NK-92 (cell line): ENCODE measurements at regions not wholly inside any gene's neighbourhood (a gene's known extent, or its start where the extent isn't known, plus 50 kb on each side); places are given as distances from the start of the nearest gene placed in this dataset.

Experiments used
- DNase-seq: peaks from one replicate; lab custom pipeline; 2025; ENCODE audit not compliant: unreplicated experiment; lab: John Stamatoyannopoulos, UW

DNA sequence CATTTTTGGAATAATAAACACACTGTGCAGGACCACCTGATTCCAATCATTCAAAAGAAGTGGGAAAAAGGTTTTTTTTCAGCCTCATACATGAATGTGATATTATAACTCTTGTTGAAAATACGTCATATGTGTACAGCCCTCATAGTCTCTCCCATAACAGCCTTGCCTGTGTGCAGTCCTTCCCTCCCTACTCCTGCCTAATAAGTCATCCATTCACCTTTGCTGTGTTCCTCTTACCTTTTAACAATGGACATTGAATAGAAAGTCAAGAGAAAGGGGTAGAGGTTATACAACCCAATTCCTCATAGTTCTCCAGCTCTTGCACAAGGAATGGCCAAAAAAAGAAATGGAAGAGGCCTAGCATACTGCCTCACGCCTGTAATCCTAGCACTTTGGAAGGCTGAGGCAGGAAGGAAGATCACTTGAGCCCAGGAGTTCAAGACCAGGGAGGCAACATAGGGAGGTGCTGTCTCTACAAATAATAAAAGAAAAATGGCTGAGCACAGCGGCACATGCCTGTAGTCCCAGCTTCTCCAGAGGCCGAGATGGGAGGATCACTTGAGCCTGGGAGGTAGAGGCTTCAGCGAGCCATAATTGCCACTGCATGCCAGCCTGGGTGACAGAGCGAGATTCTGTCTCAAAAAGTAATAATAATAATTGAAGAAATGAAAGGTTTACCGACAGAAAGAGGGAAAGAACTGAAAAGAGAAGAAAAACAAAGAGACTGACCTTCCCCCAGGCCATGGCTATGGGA, 356.1 kb upstream of the KIF2A start:
- no peak for DNase-seq

DNA sequence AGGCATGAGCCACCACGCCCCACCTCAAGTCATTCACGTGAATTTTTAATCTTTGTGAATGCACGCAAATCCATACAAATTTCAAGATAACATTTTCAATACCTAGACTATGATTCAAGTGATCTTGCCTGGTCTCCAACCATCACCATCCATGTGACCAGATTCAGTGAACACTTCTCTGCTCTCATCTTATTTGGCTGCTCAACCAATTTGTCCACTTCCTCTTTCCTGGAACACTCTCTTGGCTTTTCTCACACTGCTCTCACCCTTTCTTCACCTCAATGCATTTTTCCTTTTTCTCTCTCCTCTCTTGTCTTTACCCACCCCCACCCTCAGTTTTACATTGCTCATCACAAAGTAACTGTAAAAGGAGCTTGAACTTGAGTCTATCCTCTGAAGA, 354.7 kb upstream of the KIF2A start:
- no peak for DNase-seq

DNA sequence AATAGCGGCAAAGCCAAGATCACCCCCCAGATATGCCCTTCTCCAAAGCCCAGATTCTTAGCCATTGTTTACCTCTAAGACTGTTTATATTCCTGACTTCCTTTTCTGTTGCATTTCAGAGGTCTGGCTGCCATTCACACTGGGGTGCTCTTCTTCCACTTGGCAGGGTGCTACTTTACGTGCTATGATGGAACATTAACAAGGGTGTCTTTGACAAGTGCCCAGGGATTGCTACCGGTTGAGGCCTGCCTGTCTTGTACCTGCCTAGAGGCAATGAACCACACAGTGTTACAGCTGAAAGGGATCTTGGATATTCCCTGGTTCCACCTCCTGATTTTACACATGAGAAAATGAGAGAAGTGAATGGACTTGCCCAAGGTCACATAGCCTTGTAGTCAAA, 352.1 kb upstream of the KIF2A start:
- DNase-seq: no peak

DNA sequence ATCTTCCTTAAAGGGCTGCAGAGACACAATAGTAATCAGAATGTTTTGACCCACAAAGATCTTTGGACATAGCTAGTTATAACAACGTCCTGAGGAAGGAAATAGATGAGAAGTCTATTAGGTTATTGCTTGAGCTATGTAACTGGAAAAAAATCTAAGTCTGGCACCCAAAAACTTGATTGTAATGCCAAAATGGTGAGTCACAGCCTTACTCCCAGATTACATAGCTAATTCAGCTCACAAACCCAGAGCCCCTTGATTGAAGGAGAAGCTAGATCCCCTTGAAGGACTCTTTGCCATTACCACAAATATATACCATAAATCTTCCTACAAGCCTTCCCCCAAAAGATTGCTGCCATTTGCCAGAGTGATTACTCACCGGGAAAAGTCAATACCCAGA, 341.8 kb upstream of the KIF2A start:
- no peak for DNase-seq

DNA sequence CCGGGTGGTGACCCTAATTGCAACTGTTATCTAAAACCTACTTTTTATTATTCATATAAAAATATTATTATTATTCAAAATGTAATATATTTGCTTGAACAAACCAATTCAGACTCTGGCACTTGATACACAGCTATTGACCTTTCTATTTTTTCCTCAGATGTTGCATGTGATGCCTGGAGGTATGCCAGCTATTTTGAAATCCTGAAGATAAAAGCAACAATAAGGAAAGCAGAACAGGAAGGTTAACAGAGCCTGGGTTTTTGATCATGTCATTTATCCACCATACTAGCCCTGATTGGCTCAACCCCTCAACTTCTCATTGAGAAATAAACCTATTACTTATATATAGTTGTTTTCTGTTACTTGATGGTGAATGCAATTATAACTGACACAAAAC, 340.9 kb upstream of the KIF2A start:
- no peak for DNase-seq

DNA sequence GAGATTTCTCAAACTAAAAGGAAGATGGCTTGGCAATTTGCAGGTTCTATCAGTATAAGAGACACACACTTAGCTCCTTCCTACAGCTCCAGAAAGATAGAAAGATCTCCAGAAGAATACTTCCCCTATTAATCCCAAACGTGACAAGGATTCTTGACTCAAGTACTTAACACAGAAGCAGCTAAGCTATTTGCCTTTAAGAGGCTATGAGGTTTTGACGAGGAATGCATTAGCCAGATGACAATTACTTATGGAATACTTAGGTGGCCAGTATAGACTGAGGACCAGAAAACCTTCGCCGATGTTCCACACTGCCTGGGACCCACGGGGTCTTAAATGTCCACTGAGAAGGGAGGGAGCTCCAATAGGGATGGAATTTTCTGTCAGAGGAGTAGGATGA, 340.5 kb upstream of the KIF2A start:
- no peak for DNase-seq

DNA sequence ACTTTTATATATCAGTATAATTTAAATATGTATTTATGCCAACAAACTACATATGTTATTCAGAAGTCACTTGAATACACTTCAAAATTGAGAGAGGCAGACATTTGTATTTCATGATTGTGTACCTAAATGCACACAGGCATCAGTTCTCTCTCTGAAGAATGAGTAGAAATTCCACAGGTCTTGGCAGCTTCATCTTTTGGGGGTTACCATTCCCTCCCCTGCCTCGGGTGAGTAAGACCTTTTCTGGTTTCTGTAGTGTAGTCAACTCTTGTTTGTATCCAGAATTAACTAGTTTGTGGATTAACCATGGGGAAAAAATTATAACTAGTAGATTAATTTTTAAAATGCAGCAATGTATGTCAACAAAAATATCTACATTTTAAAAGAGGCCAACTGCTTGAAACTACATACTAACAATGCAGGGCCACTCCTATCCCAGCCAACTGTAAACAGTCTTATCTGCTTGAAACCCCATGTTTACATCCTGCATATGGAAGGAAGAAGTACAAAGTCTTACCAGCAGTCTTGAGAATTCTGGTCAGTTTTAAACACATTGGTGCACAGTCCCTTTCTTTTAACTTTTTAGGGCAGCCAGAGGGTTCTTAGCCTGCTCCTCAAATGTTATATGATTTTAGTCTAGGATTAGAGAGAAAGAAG, 339.6 kb upstream of the KIF2A start:
- DNase-seq: no peak

DNA sequence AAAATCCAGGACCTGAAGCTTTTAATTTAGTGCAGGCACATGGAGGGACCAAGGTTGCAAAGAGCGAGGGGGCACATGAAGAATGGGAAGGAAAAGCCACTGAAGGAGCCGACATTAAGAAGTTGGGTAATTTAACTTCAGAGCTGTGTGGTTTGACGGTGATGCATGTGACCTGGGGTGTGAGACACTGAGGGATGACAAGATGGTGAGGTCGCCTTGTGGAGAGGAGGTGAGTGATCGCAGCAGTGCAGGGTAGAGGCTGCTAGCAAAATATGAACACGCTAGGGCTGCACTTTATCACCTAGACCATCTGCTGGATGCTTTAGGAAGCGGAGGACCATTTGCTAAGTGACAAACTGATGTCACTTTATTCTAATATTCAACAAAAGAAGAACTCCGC, 339.0 kb upstream of the KIF2A start:
- no peak for DNase-seq

DNA sequence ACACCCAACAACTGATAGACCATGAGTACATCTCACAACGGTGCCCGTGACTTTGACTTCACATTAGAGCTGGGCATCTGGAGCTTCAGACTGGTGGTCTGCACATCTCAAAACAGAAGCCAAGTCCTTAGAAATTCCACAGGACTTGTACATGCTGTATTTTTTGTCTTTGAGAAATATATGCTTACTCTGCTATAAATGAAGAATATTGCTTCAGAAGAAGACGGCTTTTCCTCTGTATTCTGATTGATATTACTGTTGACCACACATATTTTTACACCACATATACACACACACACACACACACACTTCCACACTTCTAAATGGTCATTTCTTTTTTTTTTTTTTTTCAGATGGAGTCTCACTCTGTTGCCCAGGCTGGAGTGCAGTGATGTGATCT, 338.3 kb upstream of the KIF2A start:
- DNase-seq: no peak

DNA sequence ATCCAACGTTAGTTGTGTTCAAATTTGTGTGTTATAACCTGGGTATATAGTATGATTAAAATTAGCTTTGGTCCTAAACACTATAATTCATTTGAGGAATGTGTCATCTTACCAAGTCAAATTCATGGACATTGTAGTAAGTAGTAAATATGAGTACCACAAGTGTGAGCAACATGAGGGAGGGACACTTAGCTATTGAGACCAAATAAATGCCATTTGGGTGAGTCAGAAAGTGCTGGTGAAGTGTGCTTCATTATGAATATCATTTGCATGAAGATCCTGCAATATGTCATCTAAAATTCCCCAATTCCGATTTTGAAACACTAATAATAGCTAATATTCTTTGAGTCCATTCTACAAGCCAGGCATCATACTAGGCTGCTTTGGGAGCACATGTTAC, 336.7 kb upstream of the KIF2A start:
- no peak for DNase-seq

DNA sequence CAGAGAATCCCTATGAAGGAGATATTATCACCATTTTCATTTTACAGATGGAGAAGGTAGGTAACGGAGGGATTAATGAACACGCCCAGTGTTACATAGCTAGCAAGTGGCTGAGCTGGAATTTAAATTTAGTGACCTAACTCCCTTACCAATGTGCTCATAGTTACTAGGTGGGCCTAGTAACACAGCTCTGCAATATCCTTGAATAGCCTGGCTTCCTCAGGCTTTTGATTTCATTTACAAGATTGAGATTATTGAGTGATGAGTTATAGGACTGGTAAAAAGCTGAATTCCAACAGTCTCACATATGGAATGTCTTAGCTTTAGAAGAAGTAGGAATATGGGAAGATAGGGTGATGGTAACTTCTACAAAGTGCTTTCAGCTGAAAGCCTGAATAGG, 336.3 kb upstream of the KIF2A start:
- no peak for DNase-seq

DNA sequence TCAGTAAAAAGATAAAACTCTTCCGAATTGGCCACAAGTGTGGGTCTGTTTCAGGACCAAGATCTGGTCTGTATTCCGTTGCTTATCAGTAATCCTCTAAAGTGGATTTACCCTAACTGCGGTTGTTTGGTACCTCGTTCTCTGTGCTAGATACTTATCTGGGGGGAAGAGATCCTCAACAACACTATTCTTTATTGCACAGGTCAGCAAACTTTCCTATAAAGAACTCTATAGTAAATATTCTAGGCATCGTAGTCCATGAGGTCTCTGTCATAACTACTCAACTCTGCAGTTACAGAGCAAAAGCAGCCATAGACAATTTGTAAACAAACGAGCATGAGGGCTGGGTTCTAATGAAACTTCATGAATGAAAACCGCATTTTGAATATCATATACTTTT, 335.8 kb upstream of the KIF2A start:
- DNase-seq: no peak

DNA sequence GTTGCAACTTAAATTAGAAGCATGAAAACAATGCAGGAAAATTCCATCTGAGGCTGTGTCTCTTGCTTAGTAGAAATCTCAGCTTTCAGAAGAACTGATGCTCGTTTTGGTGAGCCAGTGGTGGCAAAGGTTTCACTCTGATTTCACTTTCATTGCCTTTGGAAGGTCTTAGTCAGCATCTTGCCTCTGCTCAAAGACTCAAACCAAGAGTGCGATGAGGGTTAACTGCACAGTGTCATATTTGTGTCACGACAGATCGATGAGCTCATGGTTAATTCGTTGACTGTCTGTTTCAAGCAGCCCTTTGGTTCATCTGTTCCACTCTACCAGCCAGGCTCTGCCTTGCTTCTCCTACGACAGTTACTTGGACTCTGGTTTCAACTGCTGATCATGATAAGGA, 331.3 kb upstream of the KIF2A start:
- DNase-seq: no peak

DNA sequence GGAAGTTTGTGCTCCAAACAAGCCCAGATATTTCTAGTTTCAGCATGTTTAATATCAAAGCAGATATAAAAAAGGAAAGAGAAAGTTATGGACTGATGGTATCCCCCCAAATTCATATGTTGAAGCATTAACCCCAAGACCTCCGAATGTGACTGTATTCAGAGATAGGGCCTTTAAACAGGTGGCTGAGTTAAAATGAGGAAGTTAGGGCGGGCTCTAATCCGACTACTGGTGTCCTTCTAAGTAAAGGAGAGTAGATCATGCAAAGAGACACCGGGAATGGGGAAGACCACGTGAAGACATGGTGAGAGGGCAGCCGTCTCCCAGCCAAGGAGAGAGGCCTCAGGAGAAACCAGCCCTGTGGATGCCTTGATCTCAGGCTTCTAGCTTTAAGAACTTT, 324.1 kb upstream of the KIF2A start:
- DNase-seq: no peak

DNA sequence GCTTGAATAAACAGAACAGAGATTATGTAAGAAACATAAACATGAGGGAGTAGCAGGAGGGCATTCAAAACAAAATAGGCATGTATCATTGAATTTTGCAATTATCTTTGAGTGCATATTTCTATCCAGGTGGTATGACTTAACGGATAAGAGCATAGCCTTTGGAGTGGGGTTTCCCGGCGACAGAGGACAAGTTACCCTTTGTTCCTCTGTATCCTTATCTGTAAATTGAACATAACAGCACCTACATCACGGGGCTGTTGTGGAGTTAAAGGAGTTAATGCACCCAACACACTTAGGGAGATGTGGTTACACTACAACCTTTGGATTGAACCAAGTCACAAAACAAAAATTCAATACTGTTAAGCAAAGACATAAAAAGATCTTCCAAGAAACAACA, 314.6 kb upstream of the KIF2A start:
- DNase-seq: no peak

DNA sequence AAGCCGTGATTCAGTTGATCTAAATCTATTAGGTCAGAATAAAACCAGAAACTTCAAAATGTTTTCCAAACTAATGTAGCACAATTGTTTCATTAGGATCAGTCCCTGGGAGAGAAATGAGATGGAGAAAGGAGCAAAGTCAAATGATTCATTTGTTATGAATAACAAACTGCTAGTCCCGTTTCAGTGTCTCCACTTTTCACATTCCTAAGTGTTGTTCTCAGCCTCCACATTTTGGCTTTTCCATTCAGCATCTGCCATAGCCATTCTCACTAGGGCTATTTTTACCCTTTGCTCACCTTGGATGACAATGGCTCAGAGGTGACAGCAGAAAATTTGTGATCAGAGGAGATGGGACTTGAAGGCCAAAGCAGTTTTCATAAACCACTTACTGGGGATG, 314.1 kb upstream of the KIF2A start:
- no peak for DNase-seq

DNA sequence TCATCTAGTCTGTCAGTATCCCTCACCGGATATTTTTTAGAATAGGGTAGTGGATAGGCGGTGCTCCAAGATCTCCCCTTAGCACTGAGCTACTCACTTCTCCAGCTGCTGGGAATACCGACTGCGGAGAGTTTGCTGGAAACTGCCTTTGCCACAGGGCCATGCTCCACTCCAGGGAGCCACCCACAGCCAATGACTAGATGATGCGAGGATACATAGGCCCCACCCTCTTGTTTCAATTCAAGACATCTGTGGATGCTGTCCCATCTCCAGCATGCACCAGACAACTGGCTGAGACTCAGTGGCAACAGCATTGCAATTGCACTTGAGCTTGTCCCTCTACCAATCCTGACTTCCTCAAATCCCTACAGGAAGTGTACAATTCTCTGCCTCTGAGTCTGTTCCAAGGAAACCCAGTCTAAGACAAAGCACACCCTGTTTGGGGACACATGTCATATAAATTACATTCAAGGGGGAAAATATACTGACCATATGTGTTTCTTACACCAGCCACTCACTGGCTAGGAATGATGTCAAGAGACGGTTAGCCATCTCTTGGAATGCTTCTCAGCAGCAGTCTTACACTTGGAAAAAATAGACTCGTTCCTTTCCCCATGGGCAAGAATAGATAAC, 312.6 kb upstream of the KIF2A start:
- no peak for DNase-seq

DNA sequence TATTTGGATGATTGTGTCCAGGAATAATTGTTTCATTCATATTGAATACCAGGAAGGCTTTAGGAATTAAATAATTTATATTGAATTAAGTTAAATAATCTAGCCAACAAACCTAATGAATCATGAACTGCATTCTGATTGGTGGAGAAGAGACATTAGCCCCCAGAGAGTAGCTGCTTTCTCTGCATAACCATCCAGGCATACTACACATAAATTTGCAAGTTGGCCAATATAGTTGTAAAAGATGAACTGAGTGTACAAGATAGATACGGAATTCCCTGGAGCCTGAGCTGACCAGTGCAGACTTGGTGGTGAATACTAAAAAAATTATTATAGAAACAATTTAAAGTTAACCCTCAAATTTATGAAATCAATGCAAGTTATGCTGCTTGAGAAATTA, 311.8 kb upstream of the KIF2A start:
- no peak for DNase-seq

DNA sequence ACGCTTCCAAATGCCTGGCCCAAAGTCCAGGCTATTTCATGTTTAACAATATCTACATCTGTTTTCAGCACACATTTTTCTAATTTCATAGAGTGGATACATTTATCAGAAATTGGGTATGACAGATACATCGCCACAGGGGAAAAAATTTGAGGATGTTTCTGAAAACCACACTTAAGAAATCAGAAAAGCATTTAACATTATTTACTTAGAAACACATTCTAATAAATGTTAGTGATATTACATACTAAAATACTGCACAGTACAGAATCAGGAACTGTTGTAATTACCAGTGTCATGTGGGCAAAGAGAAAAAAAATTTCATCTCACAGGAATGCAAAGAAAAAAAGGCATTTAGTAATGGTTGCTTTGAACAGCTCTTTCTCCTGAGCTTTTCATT, 310.5 kb upstream of the KIF2A start:
- DNase-seq: no peak

DNA sequence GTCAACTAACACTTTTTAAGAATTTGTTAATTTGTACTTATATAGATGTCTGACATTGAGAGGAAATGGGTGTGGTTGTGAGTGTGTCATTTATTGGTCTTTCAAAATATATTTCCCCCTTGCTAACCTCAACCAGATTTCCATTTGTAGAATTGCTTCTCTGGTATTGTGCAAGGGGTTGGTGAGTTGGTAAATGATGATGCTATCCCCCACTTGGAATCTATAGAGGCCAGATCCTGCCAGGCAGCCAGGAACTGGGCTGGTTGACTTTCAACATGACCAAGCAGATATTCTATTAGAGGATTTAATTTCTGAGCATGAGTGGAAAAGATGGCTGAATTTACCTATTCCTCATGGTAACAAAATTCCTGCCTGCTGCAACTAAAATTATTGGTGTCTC, 306.6 kb upstream of the KIF2A start:
- no peak for DNase-seq

DNA sequence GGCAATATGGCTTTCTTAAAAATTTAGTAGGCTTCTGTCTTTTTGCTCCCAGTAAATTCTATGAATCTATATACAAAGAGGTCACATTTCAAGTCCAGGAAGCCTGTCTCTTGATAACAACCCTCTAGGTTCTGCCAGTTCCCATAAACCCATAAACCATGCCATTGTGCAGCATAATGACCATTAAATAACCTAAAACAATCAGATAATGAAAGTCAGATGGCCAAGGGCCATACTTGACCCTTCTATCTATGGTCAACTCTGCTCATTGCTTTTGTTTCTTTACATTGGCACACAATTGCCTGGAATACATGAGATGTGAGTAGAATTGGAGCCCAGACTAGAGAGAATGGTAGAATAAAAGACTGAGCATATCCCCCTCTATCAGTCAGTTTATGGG, 305.4 kb upstream of the KIF2A start:
- no peak for DNase-seq

DNA sequence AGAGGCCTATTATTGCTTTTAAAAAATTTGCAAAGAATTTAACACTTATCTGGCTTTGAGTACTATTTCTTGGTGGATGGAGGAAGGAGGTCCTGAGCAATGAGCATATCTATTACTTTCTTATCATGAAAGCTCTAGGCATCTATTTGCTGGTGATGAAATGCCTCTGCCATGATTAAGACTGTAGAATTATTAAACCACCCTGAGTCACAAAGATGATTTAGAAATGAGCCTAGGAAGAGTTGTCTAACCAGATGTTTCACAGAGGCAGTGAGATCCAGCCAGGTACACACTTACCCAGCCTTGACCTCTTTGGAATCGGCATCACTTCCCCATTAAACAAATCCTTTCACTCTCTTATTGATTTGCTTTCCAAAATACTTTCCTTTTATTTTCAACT, 304.4 kb upstream of the KIF2A start:
- DNase-seq: no peak

DNA sequence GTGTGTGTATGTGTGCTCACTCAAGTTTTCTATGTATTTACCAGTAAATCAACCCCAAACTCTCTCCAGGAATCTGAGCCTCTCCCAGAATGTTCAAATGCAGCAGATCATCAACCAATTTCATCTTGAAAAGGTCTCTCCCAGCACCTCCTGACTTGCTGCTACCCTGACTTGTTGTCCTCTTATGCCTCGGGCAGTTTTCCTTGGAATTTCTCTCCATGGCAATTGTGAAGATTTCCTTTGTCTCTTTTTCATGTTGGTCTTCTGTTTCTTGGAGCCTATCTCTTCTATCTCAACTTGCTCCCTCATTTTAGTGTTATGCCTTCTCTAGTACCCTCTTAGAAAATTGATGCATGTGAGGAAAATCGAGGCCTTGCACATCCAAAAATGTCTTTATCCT, 303.6 kb upstream of the KIF2A start:
- no peak for DNase-seq
